A673 (cell line): ENCODE measurements at regions not wholly inside any gene's neighbourhood (a gene's known extent, or its start where the extent isn't known, plus 50 kb on each side); places are given as distances from the start of the nearest gene placed in this dataset.

ENCODE experiments used
- BruUV-seq: library from RNA; stranded (reverse); fragments of 400-500 nt; replicated peaks from 2 replicates; lab custom pipeline; 2021; lab: Mats Ljungman, UMichigan
- CTCF ChIA-PET: fragments of 300-600 bp; sonication (Branson Sonifier 250); formaldehyde crosslinking; loops from one replicate; lab custom pipeline; 2022; ENCODE audit warnings: antibody characterized with exemption; lab: Charles Lee
- POLR2A ChIA-PET: fragments of 300-600 bp; sonication (Branson Sonifier 250); formaldehyde crosslinking; loops from one replicate; lab custom pipeline; 2022; ENCODE audit warnings: antibody characterized with exemption; ENCODE audit not compliant: low non-redundant PET; lab: Charles Lee
- DNase-seq: peaks from one replicate; pipeline ENCODE4 v3.0.0-alpha.2; 2015; ENCODE audit warnings: low spot score
- H3K27ac ChIP-seq: fragments of 200-600 bp; sonication (generic); 2 replicates; pipeline ENCODE4 v1.5.1; 2016; ENCODE audit warnings: mixed run types, low read depth, mild to moderate bottlenecking, mixed read lengths, antibody characterized with exemption, low read length; ENCODE audit not compliant: poor library complexity, severe bottlenecking
- H3K27me3 ChIP-seq: fragments of 200-600 bp; sonication (generic); replicated peaks from 2 replicates; pipeline ENCODE4 v1.6.1; 2017; ENCODE audit warnings: mixed run types, low read depth, mild to moderate bottlenecking, mixed read lengths, antibody characterized with exemption, low read length; ENCODE audit not compliant: insufficient read depth, poor library complexity
- H3K36me3 ChIP-seq: fragments of 200-600 bp; sonication (generic); 2 replicates; pipeline ENCODE4 v1.6.1; 2016; ENCODE audit warnings: mixed run types, mild to moderate bottlenecking, mixed read lengths, antibody characterized with exemption, low read length; ENCODE audit not compliant: insufficient read depth, poor library complexity, severe bottlenecking
- H3K4me1 ChIP-seq: fragments of 200-600 bp; sonication (generic); 2 replicates; pipeline ENCODE4 v1.6.1; 2017; ENCODE audit warnings: mixed run types, mild to moderate bottlenecking, mixed read lengths, antibody characterized with exemption, low read length; ENCODE audit not compliant: insufficient read depth, poor library complexity, severe bottlenecking
- H3K4me3 ChIP-seq: fragments of 200-600 bp; sonication (generic); 2 replicates; pipeline ENCODE4 v1.5.1; 2016; ENCODE audit warnings: low read depth, mixed run types, mild to moderate bottlenecking, mixed read lengths, low read length; ENCODE audit not compliant: poor library complexity, severe bottlenecking
- H3K9me3 ChIP-seq: fragments of 200-600 bp; sonication (generic); 2 replicates; pipeline ENCODE4 v1.6.1; 2016; ENCODE audit warnings: mixed run types, low read depth, mild to moderate bottlenecking, mixed read lengths, antibody characterized with exemption, low read length; ENCODE audit not compliant: poor library complexity, severe bottlenecking
- CTCF ChIP-seq: fragments of 300-800, 200-600 bp; sonication (generic); conservative IDR thresholded peaks from 2 replicates; pipeline ENCODE4 v1.5.1; 2017; ENCODE audit warnings: low read depth, mild to moderate bottlenecking, antibody characterized with exemption, low read length, moderate library complexity, mixed read lengths
- EZH2 ChIP-seq: fragments of 200-600 bp; sonication (generic); IDR thresholded peaks from 2 replicates; pipeline ENCODE4 v1.6.1; 2017; ENCODE audit warnings: borderline replicate concordance, low read depth, mild to moderate bottlenecking, mixed read lengths, antibody characterized with exemption, low read length; ENCODE audit not compliant: poor library complexity, severe bottlenecking
- intact Hi-C: fragments of 100-400 bp; cut with micrococcal nuclease; formaldehyde crosslinking; loops from one replicate; pipeline ENCODE4 v1.10.0; 2022; ENCODE audit not compliant: unreplicated experiment

GRCh38 chr6:112710710-112711109 lies 363.6 kb downstream of the RFPL4B start:
- H3K4me1 ChIP-seq: no peaks in the 10 kb centered on the region
- ChIA-PET POLR2A (no interaction called here), CTCF (no interaction called here)
- DNase-seq: no peak
- no peak overlapping the region for H3K4me3 ChIP-seq
- TF ChIP-seq CTCF (no peak), EZH2 (no peak)
- H3K36me3 ChIP-seq: no peaks in the 10 kb centered on the region
- no TSS peak for BruUV-seq
- no peaks in the 10 kb centered on the region for H3K27me3 ChIP-seq
- H3K9me3 ChIP-seq: no peaks in the 10 kb centered on the region
- H3K27ac ChIP-seq: no peak overlapping the region
- intact Hi-C loops: no loop called here

- intact Hi-C loops: no loop called here
- H3K36me3 ChIP-seq: no peaks in the 10 kb centered on the region
- TF ChIP-seq CTCF: no peak
- TF ChIP-seq EZH2: no peak
- H3K4me1 ChIP-seq: no peaks in the 10 kb centered on the region
- no TSS peak for BruUV-seq
- CTCF ChIA-PET: no interaction called here
- H3K9me3 ChIP-seq: no peaks in the 10 kb centered on the region
- POLR2A ChIA-PET: no interaction called here
- no peak for DNase-seq
- no peak overlapping the region for H3K27ac ChIP-seq
- H3K4me3 ChIP-seq: no peak overlapping the region
- no peaks in the 10 kb centered on the region for H3K27me3 ChIP-seq
These were observed 366.3 kb downstream of the RFPL4B start for GRCh38 chr6:112713402-112713801.

GRCh38 chr6:112717401-112717800 lies 370.3 kb downstream of the RFPL4B start:
- H3K36me3 ChIP-seq: no peaks in the 10 kb centered on the region
- no peaks in the 10 kb centered on the region for H3K4me1 ChIP-seq
- no peak overlapping the region for H3K4me3 ChIP-seq
- TF ChIP-seq EZH2 (no peak), CTCF (no peak)
- POLR2A ChIA-PET: no interaction called here
- intact Hi-C loops: no loop called here
- no peak for DNase-seq
- H3K9me3 ChIP-seq: no peaks in the 10 kb centered on the region
- no peaks in the 10 kb centered on the region for H3K27me3 ChIP-seq
- no peak overlapping the region for H3K27ac ChIP-seq
- CTCF ChIA-PET: no interaction called here
- no TSS peak for BruUV-seq
